Neuronal stem cell (in vitro differentiated cells): ENCODE measurements at regions not wholly inside any gene's neighbourhood (a gene's known extent, or its start where the extent isn't known, plus 50 kb on each side); places are given as distances from the start of the nearest gene placed in this dataset.

Experiments
- DNase-seq: peaks from one replicate; pipeline ENCODE4 v3.0.0-alpha.2; 2013; ENCODE audit warnings: low spot score
- H2AFZ ChIP-seq: one replicate; pipeline ENCODE4 v1.6.1; 2013; ENCODE audit warnings: mild to moderate bottlenecking, low read length, inconsistent platforms
- H2AK5ac ChIP-seq: 2 replicates; pipeline ENCODE4 v1.6.1; 2013; ENCODE audit warnings: low read depth, mild to moderate bottlenecking, inconsistent platforms, low read length, moderate library complexity, mixed read lengths
- H2BK120ac ChIP-seq: 2 replicates; pipeline ENCODE4 v1.6.1; 2013; ENCODE audit warnings: low read depth, mild to moderate bottlenecking, inconsistent platforms, low read length, moderate library complexity, mixed read lengths
- H2BK12ac ChIP-seq: one replicate; pipeline ENCODE4 v1.6.1; 2013; ENCODE audit warnings: low read length, inconsistent platforms
- H2BK15ac ChIP-seq: 2 replicates; pipeline ENCODE4 v1.6.1; 2013; ENCODE audit warnings: mild to moderate bottlenecking, low read length, inconsistent platforms, mixed read lengths
- H2BK5ac ChIP-seq: one replicate; pipeline ENCODE4 v1.6.1; 2013; ENCODE audit warnings: inconsistent platforms, mild to moderate bottlenecking, low read length, moderate library complexity
- H3K14ac ChIP-seq: one replicate; pipeline ENCODE4 v1.6.1; 2013; ENCODE audit warnings: low read length, inconsistent platforms
- H3K18ac ChIP-seq: 2 replicates; pipeline ENCODE4 v1.6.1; 2013; ENCODE audit warnings: low read length, inconsistent platforms
- H3K23ac ChIP-seq: 2 replicates; pipeline ENCODE4 v1.6.1; 2013; ENCODE audit warnings: low read depth, mild to moderate bottlenecking, mixed read lengths, low read length, inconsistent platforms; ENCODE audit not compliant: poor library complexity
- H3K27ac ChIP-seq: replicated peaks from 3 replicates; pipeline ENCODE4 v1.5.1; 2013; ENCODE audit warnings: low read length, inconsistent platforms
- H3K27me3 ChIP-seq, 3 experiments: 2 replicates each; pipeline ENCODE4 v1.6.1; 2013; ENCODE audit warnings: low read length in 3 of 3, mild to moderate bottlenecking in 2 of 3, inconsistent platforms in 1 of 3, low read depth in 1 of 3, mixed read lengths in 1 of 3, moderate library complexity in 1 of 3; ENCODE audit not compliant: control insufficient read depth in 3 of 3, insufficient read depth in 3 of 3
- H3K36me3 ChIP-seq, 2 donors: replicated peaks in 1 of 2; 2 replicates each; pipeline ENCODE4 v1.6.1; 2013; ENCODE audit warnings: low read length in 2 of 2; ENCODE audit not compliant: control insufficient read depth in 2 of 2, insufficient read depth in 2 of 2
- H3K4ac ChIP-seq: 2 replicates; pipeline ENCODE4 v1.6.1; 2013; ENCODE audit warnings: inconsistent platforms, mild to moderate bottlenecking, low read length, moderate library complexity
- H3K4me1 ChIP-seq, 2 donors: 1 replicate in 1 of 2; 2 replicates in 1 of 2; pipeline ENCODE4 v1.6.1; 2013; ENCODE audit warnings: low read length in 2 of 2, low read depth in 1 of 2; ENCODE audit not compliant: control insufficient read depth in 2 of 2, insufficient read depth in 1 of 2
- H3K4me2 ChIP-seq: one replicate; pipeline ENCODE4 v1.6.1; 2013; ENCODE audit warnings: mild to moderate bottlenecking, low read length, inconsistent platforms; ENCODE audit not compliant: insufficient read depth, poor library complexity, severe bottlenecking
- H3K4me3 ChIP-seq, 2 donors: 2 replicates each; pipeline ENCODE4 v1.5.1; 2013; ENCODE audit warnings: low read length in 2 of 2, mild to moderate bottlenecking in 2 of 2, inconsistent platforms in 1 of 2, moderate library complexity in 1 of 2
- H3K79me1 ChIP-seq: one replicate; pipeline ENCODE4 v1.6.1; 2013; ENCODE audit warnings: low read depth, mild to moderate bottlenecking, inconsistent platforms, low read length, moderate library complexity
- H3K9ac ChIP-seq: one replicate; pipeline ENCODE4 v1.6.1; 2013; ENCODE audit warnings: mild to moderate bottlenecking, low read depth, low read length, inconsistent platforms; ENCODE audit not compliant: poor library complexity
- H3K9me3 ChIP-seq, 2 donors: replicated peaks in 1 of 2; 2 replicates each; pipeline versions ENCODE3 to v1.6.1; 2013; ENCODE audit warnings: low read length in 2 of 2, mild to moderate bottlenecking in 2 of 2, inconsistent platforms in 1 of 2, low read depth in 1 of 2, mixed read lengths in 1 of 2, moderate library complexity in 1 of 2; ENCODE audit not compliant: control insufficient read depth in 2 of 2, insufficient read depth in 1 of 2
- H4K8ac ChIP-seq: one replicate; pipeline ENCODE4 v1.6.1; 2013; ENCODE audit warnings: low read depth, mild to moderate bottlenecking, inconsistent platforms, low read length, moderate library complexity
- H4K91ac ChIP-seq: one replicate; pipeline ENCODE4 v1.6.1; 2013; ENCODE audit warnings: low read length, low read depth, mild to moderate bottlenecking, inconsistent platforms; ENCODE audit not compliant: poor library complexity
- WGBS, 2 donors: extraction: QIAGEN DNeasy Blood & Tissue Kit; methylation state at CpG; one replicate each; pipeline ENCODE4 v1.1.7; 2013; ENCODE audit warnings: missing lambda C conversion rate in 2 of 2, mixed read lengths in 1 of 2; ENCODE audit not compliant: insufficient read length in 2 of 2, insufficient replicate concordance in 1 of 2; ENCODE audit errors: extremely low coverage in 2 of 2; 5-methylcytosine and 5-hydroxymethylcytosine counted together

DNA sequence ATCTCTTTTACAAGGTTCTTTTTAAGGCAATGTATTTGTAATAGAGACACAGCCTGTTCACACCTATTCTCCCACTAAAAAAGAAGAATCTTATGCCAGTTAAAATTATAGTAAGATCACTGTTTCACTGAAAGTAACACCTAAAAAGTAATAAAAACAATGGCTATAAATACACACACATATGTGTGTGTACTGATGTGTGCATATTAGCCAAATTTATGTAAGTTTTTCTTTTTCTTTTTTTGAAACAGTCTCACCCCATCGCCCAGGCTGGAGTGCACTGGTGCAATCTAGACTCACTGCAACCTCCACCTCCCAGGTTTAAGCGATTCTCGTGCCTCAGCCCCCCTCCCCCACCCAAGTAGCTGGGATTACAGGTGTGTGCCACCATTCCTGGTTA is 56.8 kb upstream of the SLC30A10 start:
- Histone ChIP-seq H2BK15ac (no peak overlapping the region), H4K8ac (no peak overlapping the region), H3K18ac (no peak overlapping the region), H3K4ac (no peak overlapping the region), H2BK5ac (no peak overlapping the region), H3K27ac (no peak overlapping the region), H3K9ac (no peak overlapping the region), H3K79me1 (no peaks in the 10 kb centered on the region), H3K23ac (no peak overlapping the region), H3K4me1 (no peaks in the 10 kb centered on the region), H3K9me3 (no peaks in the 10 kb centered on the region), H2BK12ac (no peak overlapping the region), H3K4me3 (no peak overlapping the region), H3K4me2 (no peak overlapping the region), H3K27me3 (no peaks in the 10 kb centered on the region), H2AK5ac (no peak overlapping the region), H2BK120ac (no peak overlapping the region), H2AFZ (no peak overlapping the region), H3K36me3 (peaks cover 1 to 80% of the 10 kb centered on the region in 2 donors), H3K14ac (no peak overlapping the region), H4K91ac (no peak overlapping the region)
- no CpG with 5 or more reads among the region's 3 CpGs for WGBS, 2 donors
- no peak for DNase-seq
